Left ventricle myocardium inferior (tissue), 1 donor: ENCODE measurements at regions not wholly inside any gene's neighbourhood (a gene's known extent, or its start where the extent isn't known, plus 50 kb on each side); places are given as distances from the start of the nearest gene placed in this dataset.

ENCODE experiments used
- DNase-seq: peaks from one replicate; pipeline ENCODE4 v3.0.0-alpha.2; 2020
- H3K27ac ChIP-seq: fragments of 200-600 bp; replicated peaks from 2 replicates; pipeline ENCODE4 v1.8.0; 2021
- H3K27me3 ChIP-seq: fragments of 200-600 bp; 2 replicates; pipeline ENCODE4 v1.8.0; 2021; ENCODE audit warnings: low read depth
- H3K36me3 ChIP-seq: fragments of 200-600 bp; 2 replicates; pipeline ENCODE4 v1.8.0; 2021
- H3K4me1 ChIP-seq: fragments of 200-600 bp; 2 replicates; pipeline ENCODE4 v1.8.0; 2021
- H3K4me3 ChIP-seq: fragments of 200-600 bp; 2 replicates; pipeline ENCODE4 v1.8.0; 2021; ENCODE audit warnings: mild to moderate bottlenecking, moderate library complexity
- H3K9me3 ChIP-seq: fragments of 200-600 bp; replicated peaks from 2 replicates; pipeline ENCODE4 v1.8.0; 2021
- CTCF ChIP-seq: fragments of 200-600 bp; IDR thresholded peaks from 2 replicates; pipeline ENCODE4 v1.8.0; 2021; ENCODE audit warnings: antibody characterized with exemption, mild to moderate bottlenecking, borderline replicate concordance
- intact Hi-C: fragments of 100-400 bp; cut with micrococcal nuclease; formaldehyde crosslinking; loops from one replicate; pipeline ENCODE4 v1.11.0; 2022
- donor health status: DM: no; HTN: yes; CAD: no; lungs with severe emphysema.

- Histone ChIP-seq H3K4me3 (no peak overlapping the region), H3K27ac (no peak overlapping the region), H3K4me1 (no peaks in the 10 kb centered on the region), H3K36me3 (no peaks in the 10 kb centered on the region), H3K9me3 (no peaks in the 10 kb centered on the region), H3K27me3 (no peaks in the 10 kb centered on the region)
- intact Hi-C loops = no loop called here
- no peak for TF ChIP-seq CTCF
- no peak for DNase-seq
Measured at GRCh38 chr13:72170571-72170970, 303.6 kb upstream of the DACH1 start.

- no peak overlapping the region for H3K27ac ChIP-seq
- H3K4me3 ChIP-seq = no peak overlapping the region
- no peaks in the 10 kb centered on the region for H3K4me1 ChIP-seq
- intact Hi-C loops = no loop called here
- no peaks in the 10 kb centered on the region for H3K27me3 ChIP-seq
- no peaks in the 10 kb centered on the region for H3K36me3 ChIP-seq
- DNase-seq = no peak
- TF ChIP-seq CTCF = no peak
- H3K9me3 ChIP-seq = no peaks in the 10 kb centered on the region
Measured at GRCh38 chr13:72168126-72168855, 301.3 kb upstream of the DACH1 start.

- Histone ChIP-seq H3K27ac (no peak overlapping the region), H3K4me1 (no peaks in the 10 kb centered on the region), H3K36me3 (no peaks in the 10 kb centered on the region), H3K9me3 (no peaks in the 10 kb centered on the region), H3K4me3 (no peak overlapping the region), H3K27me3 (no peaks in the 10 kb centered on the region)
- no peak for TF ChIP-seq CTCF
- no peak for DNase-seq
- intact Hi-C loops = no loop called here
Measured at GRCh38 chr13:72166102-72166650, 299.2 kb upstream of the DACH1 start.

- no peak for TF ChIP-seq CTCF
- Histone ChIP-seq H3K9me3 (no peaks in the 10 kb centered on the region), H3K4me3 (no peak overlapping the region), H3K27ac (no peak overlapping the region), H3K4me1 (no peaks in the 10 kb centered on the region), H3K36me3 (no peaks in the 10 kb centered on the region), H3K27me3 (no peaks in the 10 kb centered on the region)
- no peak for DNase-seq
- intact Hi-C loops = no loop called here
Measured at GRCh38 chr13:72165276-72165675, 298.3 kb upstream of the DACH1 start.

- no peak overlapping the region for H3K4me3 ChIP-seq
- H3K36me3 ChIP-seq = no peaks in the 10 kb centered on the region
- H3K4me1 ChIP-seq = no peaks in the 10 kb centered on the region
- no peak for TF ChIP-seq CTCF
- no peak for DNase-seq
- intact Hi-C loops = no loop called here
- no peaks in the 10 kb centered on the region for H3K9me3 ChIP-seq
- no peak overlapping the region for H3K27ac ChIP-seq
- H3K27me3 ChIP-seq = no peaks in the 10 kb centered on the region
Measured at GRCh38 chr13:72164811-72165210, 297.8 kb upstream of the DACH1 start.
